COLO668 (cell line): ENCODE measurements at regions not wholly inside any gene's neighbourhood (a gene's known extent, or its start where the extent isn't known, plus 50 kb on each side); places are given as distances from the start of the nearest gene placed in this dataset.

ENCODE experiments used
- DNase-seq: peaks from one replicate; lab custom pipeline; 2025; ENCODE audit not compliant: unreplicated experiment; lab: John Stamatoyannopoulos, UW

DNA sequence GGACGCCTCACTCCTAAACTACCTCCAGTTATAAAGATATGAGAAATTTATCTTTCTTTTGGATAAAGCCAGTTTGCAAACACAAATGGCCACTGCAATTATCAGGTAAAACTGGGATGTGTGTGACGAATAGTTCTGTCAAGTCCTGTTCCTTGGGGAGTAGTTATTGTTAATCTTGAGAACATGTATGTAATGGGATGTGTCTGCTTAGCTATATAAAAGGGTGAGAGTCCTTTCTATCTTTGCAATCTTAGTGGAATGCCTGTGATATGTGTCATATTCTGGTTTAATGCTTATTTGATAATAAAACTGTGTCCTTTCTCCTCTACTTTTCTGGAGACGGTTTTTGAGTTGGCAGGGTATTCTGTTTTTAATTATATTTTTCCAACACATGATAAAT is 56.1 kb upstream of the PKP2 start:
- no peak for DNase-seq

DNA sequence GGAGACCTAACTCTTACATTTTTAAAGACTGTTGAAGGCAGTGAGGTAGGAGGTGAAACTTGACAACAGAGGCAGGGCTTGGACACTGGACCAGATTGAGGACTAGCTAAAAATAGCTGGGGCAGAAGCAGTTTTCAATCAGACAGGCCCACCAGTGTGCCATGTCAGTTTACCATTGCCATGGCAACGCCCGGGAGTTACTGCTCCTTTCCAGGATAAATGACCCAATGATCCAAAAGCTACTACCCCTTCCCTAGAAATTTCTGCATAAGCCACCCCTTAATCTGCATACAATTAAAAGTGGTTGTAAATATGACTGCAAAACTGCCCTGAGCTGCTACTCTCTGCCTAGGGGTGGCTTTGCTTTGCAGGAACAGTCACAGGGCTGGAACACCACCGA is 53.2 kb upstream of the PKP2 start:
- DNase-seq: no peak

GRCh38 chr12:32947206-32948067 is 50.9 kb upstream of the PKP2 start:
- no peak for DNase-seq

GRCh38 chr12:32946504-32947131 is 50.0 kb upstream of the PKP2 start:
- no peak for DNase-seq
